ENCODE measurements at regions not wholly inside any gene's neighbourhood (a gene's known extent, or its start where the extent isn't known, plus 50 kb on each side); places are given as distances from the start of the nearest gene placed in this dataset.

DNA sequence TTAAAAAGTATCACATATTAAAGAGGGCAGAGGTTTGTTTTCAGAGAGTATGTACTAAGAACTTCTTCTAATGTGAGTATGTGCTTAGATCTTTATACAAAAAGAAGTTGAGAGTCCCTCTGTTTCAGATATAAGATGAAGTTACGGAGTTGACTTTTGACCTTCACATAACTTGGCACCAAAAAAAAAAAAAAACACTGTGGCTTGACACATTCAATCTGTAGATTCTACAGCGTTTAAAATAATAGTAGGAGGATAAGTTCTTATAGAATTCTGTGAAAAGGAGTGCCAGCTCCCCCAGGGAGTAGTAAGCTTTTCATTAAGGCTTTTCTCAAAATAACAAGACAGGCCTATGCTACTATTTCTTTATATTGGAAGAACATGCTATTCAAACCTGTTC is 105.4 kb upstream of the LRP1B start:
- TF ChIP-seq POLR2A (IDR thresholded peaks at IDR 0.05), result no peak
- TF ChIP-seq, protein P1, sequence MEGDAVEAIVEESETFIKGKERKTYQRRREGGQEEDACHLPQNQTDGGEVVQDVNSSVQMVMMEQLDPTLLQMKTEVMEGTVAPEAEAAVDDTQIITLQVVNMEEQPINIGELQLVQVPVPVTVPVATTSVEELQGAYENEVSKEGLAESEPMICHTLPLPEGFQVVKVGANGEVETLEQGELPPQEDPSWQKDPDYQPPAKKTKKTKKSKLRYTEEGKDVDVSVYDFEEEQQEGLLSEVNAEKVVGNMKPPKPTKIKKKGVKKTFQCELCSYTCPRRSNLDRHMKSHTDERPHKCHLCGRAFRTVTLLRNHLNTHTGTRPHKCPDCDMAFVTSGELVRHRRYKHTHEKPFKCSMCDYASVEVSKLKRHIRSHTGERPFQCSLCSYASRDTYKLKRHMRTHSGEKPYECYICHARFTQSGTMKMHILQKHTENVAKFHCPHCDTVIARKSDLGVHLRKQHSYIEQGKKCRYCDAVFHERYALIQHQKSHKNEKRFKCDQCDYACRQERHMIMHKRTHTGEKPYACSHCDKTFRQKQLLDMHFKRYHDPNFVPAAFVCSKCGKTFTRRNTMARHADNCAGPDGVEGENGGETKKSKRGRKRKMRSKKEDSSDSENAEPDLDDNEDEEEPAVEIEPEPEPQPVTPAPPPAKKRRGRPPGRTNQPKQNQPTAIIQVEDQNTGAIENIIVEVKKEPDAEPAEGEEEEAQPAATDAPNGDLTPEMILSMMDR (IDR thresholded peaks at IDR 0.05), result no peak
